HG02798 (cell line): ENCODE measurements at regions not wholly inside any gene's neighbourhood (a gene's known extent, or its start where the extent isn't known, plus 50 kb on each side); places are given as distances from the start of the nearest gene placed in this dataset.
"Not testable (repeated sequence)": the region's sequence is repeated elsewhere in the genome, so short reads cannot be mapped to it uniquely, and the experiment has no call there.

Experiments used
- ATAC-seq: cut with Tn5 transposase; IDR thresholded peaks from one replicate; pipeline ENCODE4 v1.9.1; 2021; ENCODE audit warnings: mild to moderate bottlenecking; ENCODE audit not compliant: unreplicated experiment, poor library complexity

GRCh38 chr1:98575955-98576354 is 85.6 kb upstream of the SNX7 start:
- ATAC-seq = no peak

- no peak for ATAC-seq
Observed at GRCh38 chr1:98565951-98566350, 95.6 kb upstream of the SNX7 start.

- ATAC-seq = no peak
Observed at GRCh38 chr1:98559291-98559690, 102.2 kb upstream of the SNX7 start.

- ATAC-seq = no peak
Observed at GRCh38 chr1:98557895-98558294, 103.6 kb upstream of the SNX7 start.

GRCh38 chr1:98556521-98557158 is 104.9 kb upstream of the SNX7 start:
- ATAC-seq = no peak

- no peak for ATAC-seq
Observed at GRCh38 chr1:98555814-98556213, 105.7 kb upstream of the SNX7 start.

- ATAC-seq = not testable (repeated sequence)
Observed at GRCh38 chr1:98552576-98553074, 108.9 kb upstream of the SNX7 start.

- no peak for ATAC-seq
Observed at GRCh38 chr1:98550076-98550475, 111.4 kb upstream of the SNX7 start.

- no peak for ATAC-seq
Observed at GRCh38 chr1:98546319-98546718, 115.2 kb upstream of the SNX7 start.

GRCh38 chr1:98538106-98538505 is 123.4 kb upstream of the SNX7 start:
- no peak for ATAC-seq

GRCh38 chr1:98523256-98523655 is 138.3 kb upstream of the SNX7 start:
- no peak for ATAC-seq

- ATAC-seq = no peak
Observed at GRCh38 chr1:98516306-98516705, 145.2 kb upstream of the SNX7 start.

GRCh38 chr1:98515744-98516143 is 145.8 kb upstream of the SNX7 start:
- no peak for ATAC-seq

- ATAC-seq = not testable (repeated sequence)
Observed at GRCh38 chr1:98512216-98512615, 149.3 kb upstream of the SNX7 start.

GRCh38 chr1:98503771-98504170 is 157.8 kb upstream of the SNX7 start:
- no peak for ATAC-seq

GRCh38 chr1:98502937-98503336 is 158.6 kb upstream of the SNX7 start:
- no peak for ATAC-seq

GRCh38 chr1:98500324-98500723 is 161.2 kb upstream of the SNX7 start:
- no peak for ATAC-seq

- ATAC-seq = no peak
Observed at GRCh38 chr1:98498651-98499050, 162.9 kb upstream of the SNX7 start.

GRCh38 chr1:98497497-98497896 is 164.0 kb upstream of the SNX7 start:
- ATAC-seq = no peak

GRCh38 chr1:98496256-98496995 is 165.1 kb upstream of the SNX7 start:
- no peak for ATAC-seq

GRCh38 chr1:98493469-98493868 is 168.1 kb upstream of the SNX7 start:
- ATAC-seq = no peak

GRCh38 chr1:98490099-98490498 is 171.4 kb upstream of the SNX7 start:
- ATAC-seq = no peak
